ENCODE measurements at regions not wholly inside any gene's neighbourhood (a gene's known extent, or its start where the extent isn't known, plus 50 kb on each side); places are given as distances from the start of the nearest gene placed in this dataset.
A peak's percentile ranks its signal among the peaks of the same experiment; 100 is the strongest.

DNA sequence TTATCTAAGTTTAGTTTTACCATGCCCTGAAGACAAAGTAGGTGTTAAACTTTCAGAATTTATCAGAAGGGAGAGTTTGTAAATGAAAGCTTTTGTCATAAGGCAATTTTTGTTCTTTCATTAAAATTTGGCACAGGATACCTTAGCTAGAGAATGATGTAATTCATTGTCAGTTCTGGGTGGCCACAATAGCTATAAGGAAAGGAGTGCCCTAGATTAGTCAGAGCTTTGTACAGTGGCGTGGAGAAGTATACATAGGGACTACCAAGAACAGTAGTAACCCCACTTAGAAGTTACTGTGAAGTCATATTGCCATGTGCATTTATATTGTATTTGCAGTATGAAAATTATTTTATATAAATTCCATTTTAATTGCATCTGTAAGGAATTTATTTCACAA is 126.3 kb upstream of the CARD18 start:
- Histone ChIP-seq H3K9me3 (no peaks in the 10 kb centered on the region), H3K4me3 (no peak overlapping the region), H3K4me1 (no peaks in the 10 kb centered on the region), H3K36me3 (no peaks in the 10 kb centered on the region), H3K27me3 (no peaks in the 10 kb centered on the region), H3K27ac (replicated peaks in 1 of 4) (no peak overlapping the region)
- intact Hi-C loops (cut with DNase I), result no loop called here
- no peak for DNase-seq (ENCODE audit: extremely low spot score)
- 90% methylated on average over 1 of the region's 1 CpG for WGBS
- TF ChIP-seq POLR2AphosphoS5 (IDR thresholded peaks at IDR 0.05) (no peak), POLR2A (IDR thresholded peaks at IDR 0.05; ENCODE audit: low read depth) (no peak), EP300 (IDR thresholded peaks at IDR 0.05) (no peak)
- TF ChIP-seq, protein P1, sequence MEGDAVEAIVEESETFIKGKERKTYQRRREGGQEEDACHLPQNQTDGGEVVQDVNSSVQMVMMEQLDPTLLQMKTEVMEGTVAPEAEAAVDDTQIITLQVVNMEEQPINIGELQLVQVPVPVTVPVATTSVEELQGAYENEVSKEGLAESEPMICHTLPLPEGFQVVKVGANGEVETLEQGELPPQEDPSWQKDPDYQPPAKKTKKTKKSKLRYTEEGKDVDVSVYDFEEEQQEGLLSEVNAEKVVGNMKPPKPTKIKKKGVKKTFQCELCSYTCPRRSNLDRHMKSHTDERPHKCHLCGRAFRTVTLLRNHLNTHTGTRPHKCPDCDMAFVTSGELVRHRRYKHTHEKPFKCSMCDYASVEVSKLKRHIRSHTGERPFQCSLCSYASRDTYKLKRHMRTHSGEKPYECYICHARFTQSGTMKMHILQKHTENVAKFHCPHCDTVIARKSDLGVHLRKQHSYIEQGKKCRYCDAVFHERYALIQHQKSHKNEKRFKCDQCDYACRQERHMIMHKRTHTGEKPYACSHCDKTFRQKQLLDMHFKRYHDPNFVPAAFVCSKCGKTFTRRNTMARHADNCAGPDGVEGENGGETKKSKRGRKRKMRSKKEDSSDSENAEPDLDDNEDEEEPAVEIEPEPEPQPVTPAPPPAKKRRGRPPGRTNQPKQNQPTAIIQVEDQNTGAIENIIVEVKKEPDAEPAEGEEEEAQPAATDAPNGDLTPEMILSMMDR (IDR thresholded peaks at IDR 0.05), result no peak

DNA sequence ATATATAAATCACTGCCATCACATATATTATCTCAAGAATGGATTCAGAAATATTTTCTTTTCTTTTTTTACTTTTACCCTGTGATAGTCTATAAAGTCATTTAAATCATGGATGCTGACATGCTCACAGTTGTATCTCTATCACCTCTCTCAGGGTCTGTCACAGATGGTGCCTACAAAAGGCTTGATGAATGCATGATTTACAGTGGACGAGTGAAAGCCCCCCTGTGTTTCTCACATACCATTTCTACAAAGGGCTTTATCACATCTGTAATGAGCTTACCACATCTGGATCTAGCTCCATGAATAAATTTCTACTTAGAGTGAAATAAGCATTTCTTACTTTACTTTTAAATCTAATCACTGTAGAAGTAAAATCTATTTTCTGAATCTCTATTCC is 121.4 kb upstream of the CARD18 start:
- Histone ChIP-seq H3K27ac (replicated peaks in 1 of 4) (no peak overlapping the region), H3K9me3 (no peaks in the 10 kb centered on the region), H3K27me3 (no peaks in the 10 kb centered on the region), H3K4me1 (no peaks in the 10 kb centered on the region), H3K36me3 (no peaks in the 10 kb centered on the region), H3K4me3 (no peak overlapping the region)
- intact Hi-C loops (cut with DNase I), result no loop called here
- TF ChIP-seq POLR2A (IDR thresholded peaks at IDR 0.05; ENCODE audit: low read depth), result no peak
- no peak for TF ChIP-seq POLR2AphosphoS5 (IDR thresholded peaks at IDR 0.05)
- no peak for TF ChIP-seq EP300 (IDR thresholded peaks at IDR 0.05)
- TF ChIP-seq, protein P1 (IDR thresholded peaks at IDR 0.05), result no peak
- 86% methylated on average over 1 of the region's 1 CpG for WGBS
- no peak for DNase-seq (ENCODE audit: extremely low spot score)

DNA sequence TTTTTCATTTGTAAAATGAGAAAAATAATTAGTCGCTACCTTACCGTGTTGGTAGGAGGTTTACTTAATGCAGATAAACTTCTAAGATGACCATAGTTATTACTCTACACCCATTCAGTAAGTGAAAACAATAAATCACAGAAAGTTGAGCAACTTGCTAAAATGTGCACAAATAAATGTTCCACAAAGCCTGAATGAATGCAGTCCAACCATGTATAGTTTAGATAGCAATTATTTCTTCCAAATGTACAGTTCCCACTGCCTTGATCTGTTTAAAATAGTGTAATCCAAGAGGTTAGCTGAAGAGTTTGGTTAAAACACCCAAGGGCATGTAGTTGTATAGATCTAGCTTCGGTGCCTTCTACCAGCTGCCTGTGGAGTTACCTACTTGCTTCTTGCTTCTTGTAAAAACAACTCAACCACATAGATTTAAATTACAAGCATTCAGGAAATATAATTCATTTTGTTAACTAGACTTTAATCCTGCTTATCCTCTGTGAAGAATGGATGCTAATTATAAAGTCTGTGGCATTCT is 106.3 kb upstream of the CARD18 start:
- H3K36me3 ChIP-seq, result no peaks in the 10 kb centered on the region
- no peak overlapping the region for H3K4me3 ChIP-seq
- DNase-seq (ENCODE audit: extremely low spot score), result no peak
- intact Hi-C loops (cut with DNase I), result no loop called here
- H3K27ac ChIP-seq (replicated peaks in 1 of 4), result no peak overlapping the region
- H3K4me1 ChIP-seq, result peaks cover 9 to 15% (median 13%) of the 10 kb centered on the region in 4 donors
- H3K27me3 ChIP-seq, result no peaks in the 10 kb centered on the region
- TF ChIP-seq EP300 (IDR thresholded peaks at IDR 0.05), result no peak
- TF ChIP-seq, protein P1 (IDR thresholded peaks at IDR 0.05), result no peak
- TF ChIP-seq POLR2AphosphoS5 (IDR thresholded peaks at IDR 0.05), result no peak
- TF ChIP-seq POLR2A (IDR thresholded peaks at IDR 0.05; ENCODE audit: low read depth), result no peak
- 88% methylated on average over 3 of the region's 3 CpGs for WGBS
- no peaks in the 10 kb centered on the region for H3K9me3 ChIP-seq

DNA sequence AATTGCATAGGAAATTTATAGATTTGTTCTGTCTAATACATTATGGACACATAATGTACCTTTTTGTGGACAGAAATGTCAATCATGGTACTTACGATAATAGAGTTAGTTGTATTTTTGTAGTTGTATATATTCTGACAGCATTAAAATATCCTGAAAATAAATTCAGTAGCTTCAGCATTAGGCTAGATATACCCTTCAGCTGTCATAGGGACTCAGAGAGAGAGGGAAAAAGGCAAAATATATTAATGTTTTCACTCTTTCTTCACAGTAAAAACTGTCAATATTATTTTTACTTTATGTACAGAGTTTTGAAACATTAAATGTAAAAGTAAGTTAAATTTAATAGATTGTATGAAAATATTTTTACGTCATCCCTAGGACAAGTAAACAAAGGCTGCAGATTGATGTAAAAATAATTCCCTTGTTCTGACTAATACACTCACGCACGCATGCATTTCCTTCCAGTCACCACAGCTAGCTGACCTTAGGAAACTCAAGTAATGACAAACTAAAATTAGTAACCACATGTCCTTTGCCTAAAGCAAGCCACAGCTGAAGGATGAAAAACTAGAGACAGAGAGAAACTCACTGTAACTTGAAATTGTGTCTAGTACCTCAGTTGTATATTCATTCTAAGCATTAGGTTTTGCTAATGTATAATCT is 104.7 kb upstream of the CARD18 start:
- no peak for DNase-seq (ENCODE audit: extremely low spot score)
- TF ChIP-seq POLR2AphosphoS5 (IDR thresholded peaks at IDR 0.05), result peak; percentile 39 to 64
- no peak for TF ChIP-seq POLR2A (IDR thresholded peaks at IDR 0.05; ENCODE audit: low read depth)
- TF ChIP-seq, protein P1 (IDR thresholded peaks at IDR 0.05), result no peak
- peak; percentile 25 for TF ChIP-seq EP300 (IDR thresholded peaks at IDR 0.05)
- no peak overlapping the region for H3K4me3 ChIP-seq
- no peaks in the 10 kb centered on the region for H3K9me3 ChIP-seq
- H3K27me3 ChIP-seq, result no peaks in the 10 kb centered on the region
- no peak overlapping the region for H3K27ac ChIP-seq (replicated peaks in 1 of 4)
- H3K36me3 ChIP-seq, result no peaks in the 10 kb centered on the region
- intact Hi-C loops (cut with DNase I), result no loop called here
- WGBS, result 21% methylated on average over 4 of the region's 4 CpGs
- peaks cover 9 to 15% (median 13%) of the 10 kb centered on the region in 4 donors for H3K4me1 ChIP-seq

Measured in esophagus muscularis mucosa (tissue), 4 donors.